SU-DHL-6 (cell line): ENCODE measurements at regions not wholly inside any gene's neighbourhood (a gene's known extent, or its start where the extent isn't known, plus 50 kb on each side); places are given as distances from the start of the nearest gene placed in this dataset.

Source experiments
- H2AFZ ChIP-seq: fragments of 200-600 bp; sonication (generic); 2 replicates; pipeline ENCODE4 v1.6.1; 2014; ENCODE audit warnings: low read depth, mild to moderate bottlenecking, moderate library complexity, mixed read lengths, antibody characterized with exemption, low read length; ENCODE audit not compliant: severe bottlenecking
- H3F3A ChIP-seq: fragments of 200-600 bp; shearing (Covaris generic); 2 replicates; pipeline ENCODE4 v1.6.0; 2016; ENCODE audit warnings: antibody characterized with exemption, mild to moderate bottlenecking; ENCODE audit not compliant: insufficient read depth
- H3K27ac ChIP-seq: fragments of 200-600 bp; sonication (generic); 2 replicates; pipeline ENCODE4 v1.5.1; 2016; ENCODE audit warnings: low read depth, mild to moderate bottlenecking, low read length, moderate library complexity, mixed read lengths
- H3K27me3 ChIP-seq: fragments of 200-600 bp; sonication (generic), shearing (Covaris generic); 2 replicates; pipeline ENCODE4 v1.6.0; 2014; ENCODE audit warnings: mild to moderate bottlenecking, low read length
- H3K36me3 ChIP-seq: fragments of 200-600 bp; sonication (generic); 2 replicates; pipeline ENCODE4 v1.6.1; 2014; ENCODE audit warnings: mild to moderate bottlenecking, low read length, mixed read lengths
- H3K4me2 ChIP-seq: fragments of 300-600, 200-600 bp; shearing (Covaris generic), sonication (generic); 2 replicates; pipeline ENCODE4 v1.6.0; 2014; ENCODE audit warnings: low read length, low read depth, mild to moderate bottlenecking; ENCODE audit not compliant: poor library complexity, severe bottlenecking
- H3K4me3 ChIP-seq: fragments of 200-600 bp; sonication (generic); 2 replicates; pipeline ENCODE4 v1.5.1; 2014; ENCODE audit warnings: antibody characterized with exemption, low read length, mild to moderate bottlenecking, mixed read lengths; ENCODE audit not compliant: insufficient read depth, poor library complexity, severe bottlenecking
- H3K79me2 ChIP-seq: fragments of 200-600 bp; sonication (generic); 2 replicates; pipeline ENCODE4 v1.6.1; 2014; ENCODE audit warnings: mild to moderate bottlenecking, low read length, moderate library complexity; ENCODE audit not compliant: insufficient read depth
- H3K9ac ChIP-seq: fragments of 200-600 bp; sonication (generic); 2 replicates; pipeline ENCODE4 v1.7.0; 2014; ENCODE audit warnings: mild to moderate bottlenecking, low read length
- H3K9me2 ChIP-seq: fragments of 200-600 bp; sonication (generic); replicated peaks from 2 replicates; pipeline ENCODE4 v1.6.1; 2014; ENCODE audit warnings: low read length; ENCODE audit not compliant: insufficient read depth
- H3K9me3 ChIP-seq: fragments of 200-600 bp; sonication (generic); 2 replicates; pipeline ENCODE4 v1.6.1; 2014; ENCODE audit warnings: low read length, mixed read lengths; ENCODE audit not compliant: insufficient read depth
- H4K20me1 ChIP-seq: fragments of 200-600 bp; sonication (generic); 2 replicates; pipeline ENCODE4 v1.6.1; 2014; ENCODE audit warnings: low read depth, mild to moderate bottlenecking, antibody characterized with exemption, low read length, moderate library complexity, mixed read lengths
- EZH2phosphoT487 ChIP-seq: fragments of 200-600 bp; sonication (generic), shearing (Covaris generic); conservative IDR thresholded peaks from 2 replicates; pipeline ENCODE4 v1.6.1; 2018; ENCODE audit warnings: mild to moderate bottlenecking, antibody characterized with exemption, low read length, moderate library complexity, mixed read lengths
- TF ChIP-seq, protein P1 (sequence below): fragments of 200-600 bp; sonication (generic); IDR thresholded peaks from one replicate; pipeline ENCODE4 v1.5.1; 2017; ENCODE audit warnings: antibody characterized with exemption, mild to moderate bottlenecking, low read length, moderate library complexity; ENCODE audit not compliant: insufficient read depth, poor library complexity, severe bottlenecking

DNA sequence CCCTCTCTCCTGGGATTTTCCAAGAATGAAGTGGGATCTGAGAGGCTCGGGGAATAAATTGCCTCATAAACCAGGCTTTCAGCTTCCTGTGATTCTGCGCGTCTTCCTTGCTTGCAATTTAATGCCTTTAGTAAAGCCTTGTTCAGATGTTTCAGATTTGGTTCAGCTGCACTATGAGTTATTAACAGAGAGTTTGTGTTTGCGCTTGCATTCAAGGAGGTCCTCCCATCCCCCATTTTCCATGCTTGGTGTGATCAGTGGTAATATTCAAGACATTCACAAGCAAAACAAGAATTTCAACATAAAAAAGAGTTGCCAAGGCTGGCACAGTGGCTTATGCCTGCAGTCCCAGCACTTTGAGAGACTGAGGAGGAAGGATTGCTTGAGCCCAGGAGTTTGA lies 1068.9 kb downstream of the TYW1 start:
- Histone ChIP-seq H3K27me3 (no peaks in the 10 kb centered on the region), H3K4me3 (no peak overlapping the region), H2AFZ (no peak overlapping the region), H3K79me2 (no peaks in the 10 kb centered on the region), H3K27ac (no peak overlapping the region), H3K9ac (no peak overlapping the region), H3K9me2 (no peaks in the 10 kb centered on the region), H3F3A (no peaks in the 10 kb centered on the region), H3K9me3 (no peaks in the 10 kb centered on the region), H3K4me2 (no peak overlapping the region), H3K36me3 (no peaks in the 10 kb centered on the region), H4K20me1 (no peaks in the 10 kb centered on the region)
- TF ChIP-seq, protein P1, sequence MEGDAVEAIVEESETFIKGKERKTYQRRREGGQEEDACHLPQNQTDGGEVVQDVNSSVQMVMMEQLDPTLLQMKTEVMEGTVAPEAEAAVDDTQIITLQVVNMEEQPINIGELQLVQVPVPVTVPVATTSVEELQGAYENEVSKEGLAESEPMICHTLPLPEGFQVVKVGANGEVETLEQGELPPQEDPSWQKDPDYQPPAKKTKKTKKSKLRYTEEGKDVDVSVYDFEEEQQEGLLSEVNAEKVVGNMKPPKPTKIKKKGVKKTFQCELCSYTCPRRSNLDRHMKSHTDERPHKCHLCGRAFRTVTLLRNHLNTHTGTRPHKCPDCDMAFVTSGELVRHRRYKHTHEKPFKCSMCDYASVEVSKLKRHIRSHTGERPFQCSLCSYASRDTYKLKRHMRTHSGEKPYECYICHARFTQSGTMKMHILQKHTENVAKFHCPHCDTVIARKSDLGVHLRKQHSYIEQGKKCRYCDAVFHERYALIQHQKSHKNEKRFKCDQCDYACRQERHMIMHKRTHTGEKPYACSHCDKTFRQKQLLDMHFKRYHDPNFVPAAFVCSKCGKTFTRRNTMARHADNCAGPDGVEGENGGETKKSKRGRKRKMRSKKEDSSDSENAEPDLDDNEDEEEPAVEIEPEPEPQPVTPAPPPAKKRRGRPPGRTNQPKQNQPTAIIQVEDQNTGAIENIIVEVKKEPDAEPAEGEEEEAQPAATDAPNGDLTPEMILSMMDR: no peak
- TF ChIP-seq EZH2phosphoT487: no peak

DNA sequence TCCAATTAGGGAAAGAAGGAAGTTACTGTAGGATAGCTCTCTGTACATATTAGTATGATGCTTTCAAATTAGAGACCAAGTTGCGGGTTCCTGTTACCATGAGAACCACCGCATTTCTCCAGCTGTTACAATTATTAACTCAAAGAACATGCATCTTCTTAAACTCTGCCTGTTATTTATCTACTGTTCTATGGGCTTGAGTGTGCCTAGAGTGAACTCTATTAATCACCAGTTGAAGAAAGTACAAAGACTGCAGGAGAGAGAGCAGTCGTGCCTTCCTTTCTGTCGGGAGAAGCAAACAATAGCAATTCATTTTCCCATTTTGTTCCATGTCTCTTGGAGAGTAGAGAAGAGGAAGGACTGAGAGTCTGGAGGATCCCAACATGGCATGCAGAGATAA lies 1071.2 kb downstream of the TYW1 start:
- Histone ChIP-seq H3K9me3 (no peaks in the 10 kb centered on the region), H3K36me3 (no peaks in the 10 kb centered on the region), H3K4me2 (no peak overlapping the region), H3F3A (no peaks in the 10 kb centered on the region), H3K27me3 (no peaks in the 10 kb centered on the region), H3K4me3 (no peak overlapping the region), H2AFZ (no peak overlapping the region), H3K27ac (no peak overlapping the region), H3K79me2 (no peaks in the 10 kb centered on the region), H3K9me2 (no peaks in the 10 kb centered on the region), H3K9ac (no peak overlapping the region), H4K20me1 (no peaks in the 10 kb centered on the region)
- TF ChIP-seq EZH2phosphoT487: no peak
- TF ChIP-seq, protein P1: no peak

DNA sequence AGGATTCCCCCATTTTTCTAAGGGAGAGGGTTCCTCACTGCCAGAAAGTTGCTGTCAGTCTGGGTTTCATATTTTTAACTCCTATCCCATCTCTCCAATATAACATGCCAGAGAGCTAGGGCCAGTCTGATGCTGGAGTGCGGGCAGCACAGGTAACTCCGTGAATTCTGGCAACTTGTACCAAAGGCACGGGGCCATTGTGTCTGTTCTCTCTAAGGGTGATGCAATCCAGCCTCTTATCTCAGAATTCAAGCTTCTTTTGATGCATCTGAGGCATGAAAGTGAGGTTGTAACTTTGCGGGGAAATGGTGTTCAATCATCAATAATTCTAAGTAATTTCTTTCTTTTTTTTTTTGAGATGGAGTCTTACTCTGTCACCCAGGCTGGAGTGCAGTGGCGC lies 1074.4 kb downstream of the TYW1 start:
- Histone ChIP-seq H3K9me3 (no peaks in the 10 kb centered on the region), H3K36me3 (no peaks in the 10 kb centered on the region), H3K9ac (no peak overlapping the region), H3K4me3 (no peak overlapping the region), H3K27ac (no peak overlapping the region), H3K9me2 (no peaks in the 10 kb centered on the region), H3K27me3 (no peaks in the 10 kb centered on the region), H3K79me2 (no peaks in the 10 kb centered on the region), H2AFZ (no peak overlapping the region), H3F3A (no peaks in the 10 kb centered on the region), H3K4me2 (no peak overlapping the region), H4K20me1 (no peaks in the 10 kb centered on the region)
- no peak for TF ChIP-seq EZH2phosphoT487
- TF ChIP-seq, protein P1: no peak

DNA sequence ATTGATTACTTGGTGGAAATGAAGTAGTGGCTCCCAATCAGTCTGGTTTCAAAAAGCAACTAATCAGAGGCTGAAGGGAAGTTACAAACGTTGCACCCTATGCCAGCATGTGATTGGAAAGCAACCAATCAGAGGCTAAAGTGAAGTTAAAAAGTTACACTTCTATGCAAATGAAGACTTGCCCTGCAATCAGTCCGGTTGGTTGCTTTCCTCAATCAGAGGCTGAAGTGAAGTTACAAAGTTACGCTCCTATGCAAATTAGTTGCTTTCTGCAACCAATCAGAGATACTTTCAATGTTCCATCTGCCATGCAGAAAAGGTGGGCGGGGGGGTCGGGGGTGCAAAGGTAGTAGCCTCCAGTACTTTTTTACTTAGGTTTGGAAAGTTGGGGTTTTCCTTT lies 1077.1 kb downstream of the TYW1 start:
- no peaks in the 10 kb centered on the region for H4K20me1 ChIP-seq
- no peak overlapping the region for H3K9ac ChIP-seq
- H3K36me3 ChIP-seq: no peaks in the 10 kb centered on the region
- no peaks in the 10 kb centered on the region for H3F3A ChIP-seq
- no peaks in the 10 kb centered on the region for H3K9me2 ChIP-seq
- H3K9me3 ChIP-seq: no peaks in the 10 kb centered on the region
- H2AFZ ChIP-seq: no peak overlapping the region
- H3K27ac ChIP-seq: no peak overlapping the region
- no peak overlapping the region for H3K4me3 ChIP-seq
- no peaks in the 10 kb centered on the region for H3K79me2 ChIP-seq
- TF ChIP-seq EZH2phosphoT487: no peak
- TF ChIP-seq, protein P1: no peak
- H3K4me2 ChIP-seq: no peak overlapping the region
- H3K27me3 ChIP-seq: no peaks in the 10 kb centered on the region
